GM21528 (cell line): ENCODE measurements at regions not wholly inside any gene's neighbourhood (a gene's known extent, or its start where the extent isn't known, plus 50 kb on each side); places are given as distances from the start of the nearest gene placed in this dataset.
"Not testable (repeated sequence)": the region's sequence is repeated elsewhere in the genome, so short reads cannot be mapped to it uniquely, and the experiment has no call there.

ENCODE experiments used
- ATAC-seq: cut with Tn5 transposase; IDR thresholded peaks from one replicate; pipeline ENCODE4 v1.9.1; 2021; ENCODE audit warnings: mild to moderate bottlenecking, moderate library complexity; ENCODE audit not compliant: unreplicated experiment, low FRiP score

DNA sequence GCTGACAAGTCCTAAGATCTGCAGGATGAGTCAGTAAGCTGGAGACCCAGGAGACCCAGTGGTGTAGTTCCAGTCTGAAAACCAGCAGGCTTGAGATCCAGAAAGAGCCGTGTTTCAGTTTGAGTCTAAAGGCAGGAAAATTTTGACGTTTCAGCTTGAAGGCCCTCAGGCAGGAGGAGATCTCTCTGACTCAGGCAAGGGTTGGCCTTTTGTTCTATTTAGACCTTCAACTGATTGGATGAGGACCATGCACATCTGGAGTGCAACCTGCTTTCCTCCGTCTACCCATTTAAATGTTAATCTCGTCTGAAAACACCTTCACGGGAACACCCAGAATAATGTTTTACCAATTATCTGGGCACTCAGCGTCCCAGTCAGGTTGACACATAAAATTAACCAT lies 69.5 kb downstream of the NPIPA7 start:
- not testable (repeated sequence) for ATAC-seq

DNA sequence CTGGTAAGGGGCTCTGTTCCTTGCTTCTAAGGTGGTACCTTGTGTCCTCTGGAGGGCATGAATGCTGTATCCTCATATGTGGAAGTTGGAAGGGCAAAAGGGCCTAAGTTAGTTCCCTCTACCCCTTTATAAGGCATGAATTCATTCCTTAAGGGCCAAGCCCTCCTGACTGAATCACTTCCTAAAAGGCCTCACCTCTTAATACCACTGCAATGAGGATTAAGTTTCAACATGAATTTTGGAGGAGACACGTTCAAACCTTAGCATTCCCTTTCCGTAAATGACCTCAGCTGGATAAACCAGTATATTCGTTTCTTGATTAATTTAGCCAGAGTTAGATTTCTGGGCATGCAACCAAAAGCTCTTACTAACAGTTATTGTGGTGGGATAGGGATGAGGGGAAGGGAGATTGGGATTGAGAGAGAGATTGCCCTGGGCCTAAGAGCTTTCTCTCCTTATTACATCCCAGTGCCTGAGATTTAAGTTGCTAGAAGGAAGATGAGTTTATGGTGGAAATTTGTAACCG lies 70.8 kb downstream of the NPIPA7 start:
- not testable (repeated sequence) for ATAC-seq

DNA sequence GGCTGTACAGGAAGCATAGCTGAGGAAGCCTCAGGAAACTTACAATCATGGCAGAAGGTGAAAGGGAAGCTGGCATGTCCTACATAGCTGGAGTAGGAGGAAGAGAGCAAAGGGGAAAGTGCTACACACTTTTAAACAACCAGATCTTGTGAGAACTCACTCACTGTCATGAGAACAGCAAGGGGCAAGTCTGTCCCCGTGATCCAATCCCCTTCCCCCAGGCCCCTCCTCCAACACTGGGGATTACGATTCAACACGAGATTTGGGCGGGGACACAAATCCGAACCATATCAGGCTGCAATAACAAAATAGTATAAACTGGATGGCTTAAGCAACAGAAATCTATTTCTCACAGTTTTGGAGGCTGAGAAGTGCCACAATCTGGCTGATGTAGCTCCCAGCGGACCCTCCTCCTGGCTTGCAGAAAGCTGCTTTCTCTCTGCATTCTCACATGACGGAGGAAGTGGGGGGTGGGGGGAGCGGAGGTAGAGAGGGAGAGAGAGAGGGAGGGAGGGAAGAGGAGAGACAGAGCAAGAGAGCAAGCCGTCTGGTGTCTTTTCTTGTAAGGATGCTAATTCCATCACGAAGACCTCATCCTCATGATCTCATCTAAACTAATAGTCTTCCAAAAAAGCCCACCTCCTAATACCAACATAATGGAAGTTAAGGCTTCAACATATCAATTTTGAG lies 72.9 kb downstream of the NPIPA7 start:
- ATAC-seq = not testable (repeated sequence)

DNA sequence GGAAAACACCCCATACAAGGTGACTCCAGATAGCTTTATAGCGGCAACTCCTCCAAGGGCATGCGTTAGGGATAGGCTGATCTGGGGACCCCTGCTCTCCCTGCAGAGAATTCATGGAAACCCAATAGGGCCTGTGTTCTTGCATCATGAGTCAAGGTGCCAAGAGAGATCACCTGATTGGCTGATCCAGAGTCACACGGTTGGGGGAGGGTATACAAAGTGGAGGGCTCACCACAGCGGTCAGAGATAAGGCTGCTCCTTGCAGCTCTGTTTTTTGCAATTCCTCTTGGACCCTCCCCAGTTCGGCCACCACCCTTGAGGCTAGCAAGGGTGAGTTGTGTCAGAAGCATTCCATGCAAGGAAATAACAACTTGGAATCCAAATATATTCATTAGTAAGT lies 79.6 kb downstream of the NPIPA7 start:
- not testable (repeated sequence) for ATAC-seq

DNA sequence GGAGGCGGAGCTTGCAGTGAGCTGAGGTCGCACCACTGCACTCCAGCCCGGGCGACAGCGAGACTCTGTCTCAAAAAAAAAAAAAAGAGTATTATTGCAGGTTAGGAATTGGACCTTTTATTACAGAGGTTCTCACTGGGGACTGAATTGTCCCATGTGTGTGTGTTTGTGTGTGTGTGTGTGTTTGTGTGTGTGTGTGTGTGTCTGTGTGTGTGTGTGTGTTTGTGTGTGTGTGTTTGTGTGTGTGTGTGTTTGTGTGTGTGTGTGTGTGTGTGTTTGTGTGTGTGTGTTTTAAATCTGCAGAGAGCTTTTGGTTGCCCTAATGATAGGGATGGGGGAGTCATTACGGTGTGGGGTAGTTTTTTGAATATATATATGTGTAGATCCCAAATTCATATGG lies 84.9 kb downstream of the NPIPA7 start:
- not testable (repeated sequence) for ATAC-seq

DNA sequence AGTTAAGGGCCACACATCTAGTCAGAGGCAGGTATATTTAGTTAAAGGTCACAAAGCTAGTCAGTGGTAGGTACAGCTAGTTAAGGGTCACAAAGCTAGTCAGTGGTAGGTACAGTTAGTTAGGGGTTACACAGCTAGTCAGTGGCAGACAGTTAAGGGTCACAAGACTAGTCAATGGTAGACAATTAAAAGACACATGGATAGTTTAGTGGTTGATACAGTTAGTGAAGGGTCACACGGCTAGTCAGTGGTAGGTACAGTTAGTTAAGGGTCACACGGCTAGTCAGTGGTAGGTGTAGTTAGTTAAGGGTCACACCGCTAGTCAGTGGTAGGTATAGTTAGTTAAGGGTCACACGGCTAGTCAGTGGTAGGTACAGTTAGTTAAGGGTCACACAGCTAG lies 110.0 kb downstream of the NPIPA7 start:
- ATAC-seq = not testable (repeated sequence)

DNA sequence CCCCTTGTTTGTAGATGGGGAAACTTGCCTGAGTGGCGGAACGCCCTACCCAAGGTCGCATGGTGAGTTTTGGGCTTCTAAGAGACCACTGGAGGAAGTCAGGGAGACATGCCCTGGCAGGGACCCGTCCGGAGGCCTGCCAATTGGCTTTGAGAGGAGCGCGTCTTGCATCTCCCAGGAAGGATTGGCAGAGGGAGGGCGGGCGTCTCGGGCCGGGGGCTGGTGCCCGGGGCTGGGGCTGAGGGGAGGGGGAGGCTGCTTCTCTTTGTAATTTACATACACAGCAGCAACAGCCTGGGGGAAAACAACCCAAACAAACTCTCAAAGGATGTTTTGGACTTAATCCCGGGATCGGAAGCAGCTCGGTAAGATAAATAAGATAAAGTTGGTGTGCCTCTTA lies 110.5 kb downstream of the NPIPA7 start:
- not testable (repeated sequence) for ATAC-seq

DNA sequence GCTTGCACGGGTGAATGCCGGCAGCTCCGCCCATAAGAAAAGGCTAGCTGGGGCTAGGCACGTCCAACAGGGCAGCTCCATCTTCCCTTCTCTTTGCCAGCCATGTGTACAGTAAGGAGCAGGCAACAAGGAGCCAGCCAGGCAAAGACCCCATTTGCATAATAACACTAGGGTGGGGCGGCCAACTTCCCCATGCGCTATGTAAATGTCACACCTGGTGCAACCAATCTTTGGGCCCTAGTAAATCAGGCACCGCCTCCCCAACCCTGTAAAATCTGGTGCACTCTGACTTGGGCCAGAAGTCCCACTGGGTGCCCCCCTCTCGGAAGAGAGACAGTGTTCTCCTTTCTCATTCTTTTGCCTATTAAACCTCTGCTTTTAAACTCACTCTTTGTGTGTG lies 115.2 kb downstream of the NPIPA7 start:
- not testable (repeated sequence) for ATAC-seq

DNA sequence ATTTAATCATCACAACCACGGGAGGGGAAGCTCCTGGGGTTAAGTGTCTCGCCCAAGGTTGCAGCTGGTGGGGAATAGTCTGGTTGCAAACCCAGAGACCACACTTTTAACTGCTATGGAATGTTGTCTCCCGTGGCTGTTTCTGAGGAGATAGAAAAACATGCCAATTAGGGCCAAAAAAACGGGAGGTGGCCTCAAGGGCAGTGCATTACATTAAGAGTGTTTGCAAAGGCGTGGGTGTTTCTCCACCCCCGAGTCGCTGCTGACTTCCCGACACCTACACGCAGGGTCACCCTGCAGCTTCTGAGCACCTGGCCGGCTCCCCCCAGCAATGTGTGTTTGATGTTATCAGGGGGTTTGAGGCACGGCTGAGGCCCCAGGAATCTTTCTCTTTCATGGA lies 116.1 kb downstream of the NPIPA7 start:
- not testable (repeated sequence) for ATAC-seq

DNA sequence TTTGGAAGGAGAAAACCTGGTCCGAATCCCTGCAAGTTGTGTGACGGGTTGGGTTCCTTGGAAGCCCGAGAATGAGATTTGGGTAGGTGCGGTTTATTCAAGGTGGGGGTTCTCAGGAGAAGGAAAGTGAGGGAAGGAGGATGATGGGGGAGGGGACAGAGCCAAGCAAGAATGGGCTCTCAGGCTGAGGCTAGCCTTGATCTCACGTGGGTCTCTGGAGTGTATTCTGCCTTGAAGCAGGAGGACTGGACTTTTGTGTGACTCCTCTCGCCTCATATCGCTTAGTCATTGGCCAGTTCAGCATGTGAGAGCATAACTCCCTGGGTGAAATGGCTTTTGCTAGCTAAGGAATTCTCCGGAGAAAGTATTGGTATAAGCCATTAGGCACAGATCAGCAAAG lies 120.9 kb downstream of the NPIPA7 start:
- not testable (repeated sequence) for ATAC-seq

DNA sequence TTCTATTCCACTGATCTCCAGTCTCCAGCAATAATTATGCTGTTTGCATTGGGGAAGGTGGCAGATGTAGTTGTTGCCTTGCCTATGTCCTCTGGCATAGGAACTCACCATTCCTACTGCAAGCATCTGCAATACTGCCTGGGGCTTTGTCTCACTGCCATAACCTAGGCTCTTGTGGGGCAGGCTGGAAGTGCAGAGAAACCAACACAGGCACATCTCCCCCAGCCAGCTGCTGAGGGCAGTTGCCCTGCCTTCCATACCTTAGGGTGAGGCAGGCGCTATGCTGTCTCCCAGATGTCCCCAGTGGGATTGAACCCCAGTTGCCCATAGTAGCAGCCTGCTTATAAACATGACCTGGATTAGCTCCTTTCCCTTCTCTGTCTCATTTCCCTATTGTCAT lies 128.1 kb downstream of the NPIPA7 start:
- ATAC-seq = not testable (repeated sequence)

DNA sequence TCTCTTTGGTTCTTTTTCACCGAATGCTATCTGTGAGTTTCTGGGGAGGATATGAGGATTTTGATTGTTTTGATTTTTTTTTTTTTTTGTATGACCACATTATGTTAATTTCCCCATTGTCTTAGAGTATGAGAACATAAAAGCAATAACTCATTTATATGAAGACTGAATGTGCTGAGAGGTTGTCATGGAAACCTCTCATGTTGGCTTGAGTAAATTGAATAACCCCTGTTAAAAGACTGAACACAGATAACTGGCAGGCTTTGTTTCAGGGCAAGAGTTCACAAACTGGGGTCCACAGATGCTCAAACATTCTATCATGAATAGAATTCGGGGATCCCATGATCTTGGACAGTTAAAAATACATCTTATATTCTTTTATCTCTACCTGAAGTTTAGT lies 129.4 kb downstream of the NPIPA7 start:
- not testable (repeated sequence) for ATAC-seq

DNA sequence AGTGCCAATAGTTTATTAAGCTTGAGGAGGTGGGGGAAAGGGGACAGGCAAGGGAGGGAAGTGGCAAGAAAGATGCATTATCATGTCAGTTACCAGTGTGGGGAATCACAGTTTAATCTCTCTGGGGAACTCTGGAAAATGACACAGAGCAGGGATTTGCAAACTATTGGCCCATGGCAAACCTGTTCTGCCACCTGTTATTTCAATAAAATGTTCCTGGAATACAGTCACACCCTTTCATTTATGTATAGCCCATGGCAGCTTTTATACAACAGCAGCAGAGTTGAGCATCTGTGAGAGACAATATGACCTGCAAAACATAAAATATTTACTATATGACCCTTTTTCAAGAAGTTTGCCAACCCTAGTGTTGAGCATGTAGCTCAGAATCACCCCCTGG lies 140.5 kb downstream of the NPIPA7 start:
- not testable (repeated sequence) for ATAC-seq

DNA sequence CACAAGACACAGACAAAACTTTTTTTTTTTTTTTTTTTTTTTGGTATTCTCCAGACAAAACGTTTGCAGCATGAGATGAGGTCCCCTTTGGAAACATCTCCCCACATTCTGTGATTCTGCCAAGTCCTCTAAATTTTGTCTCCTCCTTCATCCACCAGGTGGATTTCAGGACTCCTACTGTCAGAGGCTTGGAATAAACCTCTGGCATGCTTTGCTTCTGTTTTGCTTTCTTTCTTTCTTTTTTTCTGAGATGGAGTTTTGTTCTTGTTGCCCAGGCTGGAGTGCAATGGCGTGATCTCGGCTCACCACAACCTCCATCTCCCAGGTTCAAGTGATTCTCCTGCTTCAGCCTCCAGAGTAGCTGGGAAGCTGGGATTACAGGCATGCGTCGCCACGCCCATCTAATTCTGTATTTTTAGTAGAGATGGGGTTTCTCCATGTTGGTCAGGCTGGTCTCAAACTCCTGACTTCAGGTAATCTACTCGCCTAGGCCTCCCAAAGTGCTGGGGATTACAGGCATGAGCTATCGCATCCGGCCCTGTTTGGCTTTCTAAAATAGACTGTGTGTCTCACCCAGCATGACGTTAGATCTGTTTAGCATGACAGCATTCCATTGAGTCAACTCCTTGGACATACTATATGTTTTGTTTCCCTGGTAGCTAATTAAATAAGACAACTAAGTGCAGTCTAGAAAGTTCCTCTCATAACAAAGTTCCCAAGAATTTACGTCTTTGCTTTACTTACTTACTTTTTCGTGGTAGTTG lies 142.5 kb downstream of the NPIPA7 start:
- ATAC-seq = not testable (repeated sequence)

DNA sequence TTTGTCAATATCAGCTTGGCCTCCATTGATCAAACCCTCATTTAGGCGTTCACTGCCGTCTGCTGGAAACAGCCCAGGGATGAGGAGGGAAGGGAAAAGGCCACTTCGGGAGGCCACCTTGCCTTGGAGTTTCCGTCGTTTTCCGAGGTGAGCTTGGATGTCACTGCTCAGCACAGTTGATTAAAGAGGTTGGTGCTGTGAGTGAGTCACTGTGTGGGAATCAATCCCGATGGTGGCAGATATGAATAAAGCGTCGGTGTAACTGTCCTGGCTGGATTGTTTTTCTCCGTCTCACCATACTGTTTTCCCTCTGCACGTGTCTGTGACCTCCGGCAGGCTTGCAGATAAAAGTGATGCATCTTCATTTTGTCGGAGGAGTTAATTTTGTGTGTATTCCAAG lies 148.1 kb downstream of the NPIPA7 start:
- ATAC-seq = not testable (repeated sequence)

DNA sequence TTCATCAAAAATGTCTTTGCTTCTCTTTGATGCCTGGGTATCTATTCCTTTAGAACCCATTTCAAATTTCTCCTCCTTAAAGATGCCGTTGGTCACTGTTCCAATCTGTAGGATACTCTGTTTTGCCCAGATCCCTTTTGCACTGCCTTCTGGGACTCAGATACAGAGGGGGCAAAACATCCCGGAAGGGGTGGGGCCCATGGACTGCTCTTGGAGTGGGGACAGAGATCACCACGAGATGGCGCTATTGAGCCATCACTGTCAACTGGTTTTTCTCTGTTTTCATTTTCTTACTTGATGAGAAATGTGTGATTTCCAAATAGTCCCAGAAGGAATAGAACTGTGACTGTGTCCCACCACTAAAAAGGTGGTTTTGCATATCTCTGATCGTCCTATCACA lies 151.8 kb downstream of the NPIPA7 start:
- ATAC-seq = not testable (repeated sequence)

DNA sequence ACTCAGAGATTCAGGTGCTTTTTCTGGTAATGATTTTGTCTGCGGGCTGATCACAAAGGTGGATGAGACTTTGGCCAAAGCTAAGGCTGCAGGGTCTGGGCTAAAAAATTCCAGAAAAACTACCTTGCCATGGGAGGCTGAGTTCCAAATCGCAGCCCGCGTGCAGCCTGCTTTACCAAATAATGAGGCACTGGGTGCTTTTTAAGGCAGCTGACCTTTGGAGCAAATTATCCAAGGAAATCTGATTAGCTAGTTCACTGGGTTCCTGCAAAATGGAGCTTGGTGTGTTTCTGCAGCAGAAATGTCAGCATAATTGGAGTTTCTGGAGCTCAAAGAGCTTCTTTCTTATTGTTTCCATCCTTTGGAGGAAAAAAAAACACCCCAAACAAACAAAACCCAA lies 156.6 kb downstream of the NPIPA7 start:
- ATAC-seq = not testable (repeated sequence)

DNA sequence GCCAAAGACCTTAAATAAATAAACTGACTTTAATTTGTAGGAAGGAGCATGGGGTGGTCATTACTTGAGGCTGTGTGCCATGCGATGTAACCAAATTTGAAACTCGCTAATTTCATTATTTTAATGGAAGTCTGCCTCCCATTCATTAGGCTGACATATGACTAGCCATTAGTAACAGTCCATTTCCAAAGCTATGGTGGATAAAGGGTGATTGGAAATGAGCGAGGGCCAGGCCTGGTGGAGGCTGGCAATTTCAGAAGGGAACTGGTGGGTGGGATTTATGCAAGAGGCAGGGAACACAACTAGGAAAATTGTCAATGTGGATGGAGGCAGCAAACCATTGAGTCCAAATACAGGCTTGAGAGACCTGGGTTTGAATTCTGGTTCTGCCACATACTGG lies 157.2 kb downstream of the NPIPA7 start:
- ATAC-seq = not testable (repeated sequence)

DNA sequence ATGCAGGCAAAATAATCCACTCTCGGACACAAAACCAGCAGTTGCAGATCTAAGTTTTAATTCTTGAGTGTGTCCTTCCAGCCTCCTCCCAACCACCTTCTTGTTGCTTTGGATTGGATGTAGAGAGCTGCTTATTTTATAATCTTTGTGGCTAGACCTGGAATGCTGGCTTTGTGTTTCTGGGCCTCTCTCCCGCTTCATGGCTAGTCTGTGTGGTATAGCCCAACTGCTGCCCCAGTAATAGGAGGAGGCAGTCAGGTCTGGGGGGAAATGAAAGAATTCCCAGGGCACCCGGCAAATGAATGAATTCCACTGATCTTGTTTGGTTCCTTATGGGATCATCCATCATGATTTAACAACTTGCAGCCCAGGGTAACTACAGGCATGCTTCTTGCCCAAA lies 170.8 kb downstream of the NPIPA7 start:
- ATAC-seq = not testable (repeated sequence)

DNA sequence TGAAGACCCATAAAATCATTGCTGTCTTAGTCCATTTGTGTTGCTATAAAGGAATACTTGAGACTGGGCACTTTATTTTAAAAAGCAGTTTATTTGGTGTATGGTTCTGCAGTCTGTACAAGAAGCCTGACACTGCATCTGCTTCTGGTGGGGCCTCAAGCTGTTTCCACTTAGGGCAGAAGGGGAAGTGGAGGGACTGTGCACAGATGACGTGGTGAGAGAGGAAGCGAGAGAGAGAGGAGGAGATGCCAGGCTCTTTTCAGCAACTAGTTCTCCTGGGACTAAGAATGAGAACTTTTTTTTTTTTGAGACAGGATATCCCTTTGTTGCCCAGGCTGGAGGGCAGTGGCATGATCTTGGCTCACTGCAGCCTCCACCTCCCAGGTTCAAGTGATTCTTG lies 171.9 kb downstream of the NPIPA7 start:
- not testable (repeated sequence) for ATAC-seq

DNA sequence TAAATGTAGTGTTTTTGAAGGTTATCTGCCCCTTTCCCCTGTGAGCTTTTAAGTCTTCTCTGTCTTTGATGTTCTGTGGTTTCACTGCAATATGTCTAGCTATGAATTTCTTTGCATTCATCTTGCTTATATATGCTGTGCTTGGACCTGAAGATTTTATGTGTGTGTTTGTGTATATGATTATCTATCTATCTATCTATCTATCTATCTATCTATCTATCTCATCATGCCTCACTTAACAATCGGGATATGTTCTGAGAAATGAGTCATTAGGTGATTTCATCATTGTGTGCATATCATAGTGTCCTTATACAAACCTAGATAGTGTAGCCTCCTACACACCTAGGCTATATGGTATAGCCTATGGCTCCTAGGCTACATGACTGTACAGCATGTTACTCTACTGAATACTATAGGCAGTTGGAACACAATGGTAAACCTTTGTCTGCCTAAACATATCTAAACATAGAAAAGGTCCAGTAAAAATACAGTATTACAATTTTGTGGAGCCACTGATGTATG lies 173.9 kb downstream of the NPIPA7 start:
- not testable (repeated sequence) for ATAC-seq
